ENCODE measurements at regions not wholly inside any gene's neighbourhood (a gene's known extent, or its start where the extent isn't known, plus 50 kb on each side); places are given as distances from the start of the nearest gene placed in this dataset.

DNA sequence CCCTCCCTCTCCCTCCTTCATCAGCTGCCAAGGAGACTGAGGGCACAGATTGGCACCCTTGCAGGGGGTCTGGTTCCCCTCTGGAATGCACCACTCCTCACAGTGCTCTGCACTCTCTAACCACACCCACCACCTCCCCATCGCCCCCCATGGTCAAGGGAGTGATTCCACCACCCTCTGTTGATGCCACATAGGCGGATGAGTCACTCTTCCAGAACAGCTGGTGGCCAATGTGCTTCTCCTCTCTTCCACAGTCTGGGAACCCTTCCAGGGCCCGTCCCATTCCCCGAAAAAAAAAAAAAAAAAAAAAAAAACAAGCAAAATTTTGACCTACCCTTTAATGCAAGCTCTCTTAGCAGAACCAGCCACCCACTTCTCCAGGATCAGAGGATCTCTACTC is 341.3 kb upstream of the KLF3 start:
- no peak for TF ChIP-seq EZH2phosphoT487 (conservative IDR thresholded peaks at IDR 0.05; ENCODE audit: low read length)
- TF ChIP-seq, protein P1, sequence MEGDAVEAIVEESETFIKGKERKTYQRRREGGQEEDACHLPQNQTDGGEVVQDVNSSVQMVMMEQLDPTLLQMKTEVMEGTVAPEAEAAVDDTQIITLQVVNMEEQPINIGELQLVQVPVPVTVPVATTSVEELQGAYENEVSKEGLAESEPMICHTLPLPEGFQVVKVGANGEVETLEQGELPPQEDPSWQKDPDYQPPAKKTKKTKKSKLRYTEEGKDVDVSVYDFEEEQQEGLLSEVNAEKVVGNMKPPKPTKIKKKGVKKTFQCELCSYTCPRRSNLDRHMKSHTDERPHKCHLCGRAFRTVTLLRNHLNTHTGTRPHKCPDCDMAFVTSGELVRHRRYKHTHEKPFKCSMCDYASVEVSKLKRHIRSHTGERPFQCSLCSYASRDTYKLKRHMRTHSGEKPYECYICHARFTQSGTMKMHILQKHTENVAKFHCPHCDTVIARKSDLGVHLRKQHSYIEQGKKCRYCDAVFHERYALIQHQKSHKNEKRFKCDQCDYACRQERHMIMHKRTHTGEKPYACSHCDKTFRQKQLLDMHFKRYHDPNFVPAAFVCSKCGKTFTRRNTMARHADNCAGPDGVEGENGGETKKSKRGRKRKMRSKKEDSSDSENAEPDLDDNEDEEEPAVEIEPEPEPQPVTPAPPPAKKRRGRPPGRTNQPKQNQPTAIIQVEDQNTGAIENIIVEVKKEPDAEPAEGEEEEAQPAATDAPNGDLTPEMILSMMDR (IDR thresholded peaks at IDR 0.05; ENCODE audit: insufficient read depth, low read length, poor library complexity, severe bottlenecking), result no peak

Measured in SU-DHL-6 (cell line).